COR-L47 (cell line): ENCODE measurements at regions not wholly inside any gene's neighbourhood (a gene's known extent, or its start where the extent isn't known, plus 50 kb on each side); places are given as distances from the start of the nearest gene placed in this dataset.

Source experiments
- DNase-seq: peaks from one replicate; lab custom pipeline; 2025; lab: John Stamatoyannopoulos, UW

- no peak for DNase-seq
These were observed 50.3 kb downstream of the UTRN start for GRCh38 chr6:144335311-144335861.

DNA sequence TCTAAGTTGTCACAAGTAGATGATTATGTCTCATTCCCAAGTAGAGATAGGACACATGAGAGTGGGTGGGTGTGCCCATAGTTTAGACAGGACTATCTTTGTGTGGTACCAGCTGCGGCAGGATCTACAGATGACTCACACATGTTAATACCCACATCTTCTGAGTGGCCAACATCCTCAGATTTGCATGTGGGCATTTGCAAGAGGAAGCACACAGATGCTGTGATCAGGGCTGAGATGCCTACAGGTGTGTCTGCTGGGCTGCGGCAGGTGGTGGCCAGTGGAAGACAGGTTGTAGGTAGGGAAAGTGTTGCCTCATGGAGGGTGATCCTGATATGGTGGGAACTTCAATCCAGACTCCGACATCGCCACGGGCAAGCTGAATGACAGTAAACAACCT lies 50.8 kb downstream of the UTRN start:
- DNase-seq = no peak

- DNase-seq = no peak
These were observed 51.8 kb downstream of the UTRN start for GRCh38 chr6:144336900-144337299.

GRCh38 chr6:144338474-144338873 lies 53.3 kb downstream of the UTRN start:
- DNase-seq = no peak

GRCh38 chr6:144338951-144339700 lies 54.0 kb downstream of the UTRN start:
- no peak for DNase-seq

GRCh38 chr6:144339859-144340452 lies 54.8 kb downstream of the UTRN start:
- DNase-seq = no peak

DNA sequence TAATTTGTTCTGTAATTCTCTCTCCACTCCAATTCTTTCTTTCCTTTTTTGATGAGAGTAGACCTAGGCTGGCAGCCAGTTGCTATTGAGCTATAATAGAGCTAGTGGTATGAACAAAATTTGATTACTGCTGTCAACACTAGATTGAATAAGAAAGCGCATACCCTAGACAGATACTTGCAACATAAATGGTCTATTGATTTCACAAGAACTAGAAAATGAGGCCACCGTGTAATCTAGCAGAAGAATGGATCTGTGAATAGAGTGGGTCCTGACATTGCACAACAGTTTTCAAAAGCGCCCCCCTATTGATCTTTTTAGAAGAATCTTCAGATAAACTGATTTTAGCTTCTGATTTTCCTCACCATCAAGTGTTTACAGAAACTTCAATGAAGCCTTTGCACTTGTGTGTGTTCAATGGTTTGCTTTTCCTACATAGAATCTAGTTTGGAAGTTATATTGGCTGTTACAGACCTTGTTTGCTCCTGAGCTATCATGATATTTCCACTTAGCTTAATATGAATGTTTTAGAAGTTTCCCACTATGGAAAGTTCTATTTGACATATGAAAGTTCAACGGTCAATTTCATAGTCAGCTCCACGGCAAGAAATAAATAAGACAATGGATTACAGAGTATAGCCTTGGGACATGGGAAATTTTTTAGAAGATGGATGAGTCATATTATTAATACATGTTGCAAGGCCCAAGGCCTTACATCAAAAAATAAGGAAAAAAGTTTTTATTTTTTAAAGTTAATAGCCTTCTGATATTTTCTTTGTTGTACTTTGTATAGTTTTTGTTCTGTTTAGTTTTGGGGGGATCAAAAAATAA lies 55.6 kb downstream of the UTRN start:
- DNase-seq = no peak

DNA sequence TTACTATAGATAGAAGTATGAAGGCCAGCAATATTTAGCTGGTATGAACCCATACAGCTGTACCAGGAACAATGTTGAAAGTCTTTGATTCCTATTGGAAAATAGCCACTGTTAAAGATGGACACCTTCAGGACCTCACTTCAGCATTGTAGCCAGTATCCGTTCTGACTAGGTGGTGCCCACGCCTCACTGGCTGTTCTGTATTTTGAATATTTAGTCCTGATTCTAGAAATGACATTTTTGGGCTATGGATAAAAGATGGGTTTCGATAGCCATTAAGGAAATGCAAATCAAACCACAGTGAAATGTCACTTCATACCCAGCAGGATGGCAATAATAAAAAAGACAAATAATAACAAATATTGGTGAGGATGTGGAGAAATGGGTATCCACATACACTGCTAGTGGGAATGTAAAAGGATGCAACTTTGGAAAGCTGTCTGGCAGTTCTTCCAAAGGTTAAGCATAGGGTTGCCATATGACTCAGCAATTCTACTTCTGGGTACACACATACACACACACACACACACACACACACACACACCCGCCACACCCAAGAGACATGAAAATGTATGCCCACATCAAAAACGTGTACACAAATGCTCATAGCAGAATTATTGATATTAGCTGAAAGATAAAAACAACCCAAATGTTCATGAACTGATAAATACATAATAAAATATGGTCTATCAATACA lies 56.8 kb downstream of the UTRN start:
- no peak for DNase-seq

DNA sequence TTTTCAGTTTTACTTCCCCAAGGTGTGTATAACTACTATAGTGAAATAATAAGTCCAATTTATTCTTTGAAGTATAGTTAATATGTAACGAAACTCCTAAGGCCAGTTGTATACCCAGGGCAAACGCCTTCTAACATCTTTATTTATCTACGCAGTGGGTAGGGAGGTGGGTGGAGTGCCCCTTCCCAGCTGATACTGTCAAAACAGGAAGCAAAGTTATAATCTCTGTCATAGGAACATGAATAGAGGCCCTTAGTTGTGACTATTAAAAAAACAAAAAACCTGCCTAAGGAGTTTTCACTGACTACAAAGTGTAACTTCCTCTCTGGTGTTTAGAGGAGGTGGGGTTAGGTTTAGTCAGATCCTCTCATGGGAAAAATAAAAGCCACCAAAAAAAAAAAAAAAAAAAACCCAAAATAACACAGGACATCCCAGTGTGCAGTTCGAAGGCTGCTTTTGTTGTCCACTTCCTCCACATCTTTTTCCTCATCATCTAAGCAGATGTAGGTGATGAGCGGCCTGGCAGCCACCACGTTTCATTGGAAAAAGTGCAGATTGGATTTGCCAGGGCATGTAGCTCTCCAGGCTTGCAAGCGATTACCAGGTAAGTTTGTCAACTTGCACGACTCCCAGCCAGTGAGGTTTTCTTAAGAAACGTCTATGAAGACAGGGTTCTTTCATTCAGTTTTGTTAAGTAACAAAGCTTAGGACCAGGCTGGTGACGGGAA lies 58.7 kb downstream of the UTRN start:
- DNase-seq = no peak

DNA sequence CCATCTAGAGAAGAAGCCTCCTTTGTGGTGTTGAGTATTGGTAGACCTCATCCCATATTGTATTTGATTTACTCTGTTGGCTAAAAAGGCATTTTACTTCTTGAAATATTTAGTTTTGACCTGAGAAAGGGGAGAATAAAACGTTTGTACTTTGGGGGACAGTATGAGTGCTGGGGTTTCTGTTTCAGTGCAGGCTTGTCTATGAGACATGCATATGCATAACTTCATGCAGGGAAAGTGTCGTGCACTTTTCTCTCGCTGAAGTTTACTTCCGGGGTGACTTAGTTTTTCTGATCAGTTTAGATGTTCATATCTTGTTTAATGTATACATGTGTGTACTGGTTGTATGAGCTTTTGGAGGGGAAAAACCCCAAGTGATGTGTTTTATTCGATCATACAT lies 59.5 kb downstream of the UTRN start:
- no peak for DNase-seq

- no peak for DNase-seq
These were observed 60.3 kb downstream of the UTRN start for GRCh38 chr6:144345451-144345850.

- no peak for DNase-seq
These were observed 61.7 kb downstream of the UTRN start for GRCh38 chr6:144346719-144347447.

DNA sequence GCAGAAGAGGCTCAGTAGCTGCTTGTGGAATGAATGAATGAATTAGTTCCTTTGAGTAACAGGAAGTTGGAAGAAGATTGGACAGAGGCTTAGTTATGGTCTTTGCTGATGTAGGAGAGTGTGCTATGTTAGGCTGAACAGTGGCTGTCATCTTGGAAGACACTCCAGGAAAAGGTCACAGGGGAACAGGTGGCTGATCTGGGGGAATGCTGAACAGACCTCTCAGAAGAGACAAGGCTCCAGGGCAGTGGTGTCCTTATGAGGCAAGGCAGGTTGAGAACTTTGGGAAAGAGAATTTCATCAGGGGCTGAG lies 62.3 kb downstream of the UTRN start:
- no peak for DNase-seq

GRCh38 chr6:144347933-144348332 lies 62.8 kb downstream of the UTRN start:
- no peak for DNase-seq

- DNase-seq = no peak
These were observed 64.8 kb downstream of the UTRN start for GRCh38 chr6:144349690-144350527.

- DNase-seq = no peak
These were observed 65.4 kb downstream of the UTRN start for GRCh38 chr6:144350528-144350880.

DNA sequence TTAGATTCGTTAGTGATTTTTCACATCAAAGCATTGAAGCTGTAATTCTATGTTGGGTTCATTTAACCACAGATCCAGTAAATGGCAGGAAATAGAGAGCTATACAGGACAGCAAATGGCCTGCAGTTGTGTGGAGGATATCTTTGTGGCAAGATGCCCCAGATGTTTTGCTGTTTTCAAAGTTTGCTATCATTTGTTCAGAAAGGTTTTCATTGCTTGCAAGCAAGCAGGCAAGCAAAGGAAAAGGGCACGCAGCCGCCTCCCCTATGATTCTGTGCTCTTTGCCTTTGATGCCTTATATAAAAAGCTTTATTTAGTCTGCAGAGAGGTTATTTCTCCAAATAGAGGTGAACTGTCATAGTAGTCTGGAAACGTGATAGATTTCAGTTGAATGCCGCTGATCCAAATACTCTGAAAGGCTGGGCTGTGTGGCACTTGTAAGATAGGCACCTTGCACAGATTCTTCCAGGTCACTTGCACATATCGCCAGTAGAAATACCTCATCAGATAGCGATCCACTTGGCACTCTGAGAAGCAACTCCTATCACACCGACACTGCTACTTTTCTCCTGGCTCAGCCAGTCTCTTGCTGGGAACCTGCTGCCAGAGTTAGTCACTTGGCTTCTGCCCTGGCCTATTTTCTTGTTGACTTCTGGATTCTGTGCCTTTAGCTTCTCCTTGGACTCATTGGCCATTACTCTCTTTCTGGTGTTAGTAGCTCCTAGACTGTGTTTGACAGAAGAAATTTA lies 66.4 kb downstream of the UTRN start:
- DNase-seq = no peak

DNA sequence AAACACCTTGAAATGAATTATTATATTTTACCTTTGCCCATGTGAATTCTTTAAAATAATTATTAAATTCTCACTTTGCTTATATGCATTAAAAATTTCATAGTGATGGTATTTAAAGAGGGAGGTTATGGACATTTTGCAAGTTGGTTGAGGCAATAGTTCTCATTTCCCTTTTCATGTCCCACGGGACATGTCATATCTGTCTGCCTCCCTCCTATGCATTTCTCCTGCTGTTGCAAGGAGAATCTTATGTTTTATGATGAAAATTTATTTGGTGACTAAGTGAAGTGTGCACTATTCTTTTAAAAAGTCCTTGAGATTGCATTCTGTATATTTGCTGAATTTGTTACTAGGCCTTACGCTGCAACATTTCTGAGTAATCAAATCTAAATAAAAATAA lies 67.2 kb downstream of the UTRN start:
- DNase-seq = no peak

DNA sequence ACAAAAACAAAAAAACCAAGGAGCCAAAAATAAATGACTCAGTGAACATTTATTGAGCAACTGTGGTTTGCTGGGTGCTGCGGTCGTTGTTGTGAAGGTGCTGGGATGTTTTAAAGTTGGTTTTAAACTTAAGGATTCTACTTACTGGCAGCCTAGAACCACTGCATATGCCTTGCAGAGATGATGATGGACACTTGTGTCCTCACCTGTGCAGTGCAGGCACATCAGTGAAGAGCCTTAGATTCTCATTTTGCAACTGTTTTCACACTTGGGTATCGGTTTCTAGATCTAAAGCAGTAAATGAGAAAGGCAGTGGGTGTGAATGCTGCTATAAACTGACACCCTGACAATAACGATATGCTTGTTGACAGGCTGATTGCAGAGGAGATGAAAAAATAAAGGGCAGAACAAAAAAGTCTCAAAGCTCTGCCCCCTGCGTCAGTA lies 68.8 kb downstream of the UTRN start:
- no peak for DNase-seq
